ENCODE measurements at regions not wholly inside any gene's neighbourhood (a gene's known extent, or its start where the extent isn't known, plus 50 kb on each side); places are given as distances from the start of the nearest gene placed in this dataset.
"Not testable (repeated sequence)": the region's sequence is repeated elsewhere in the genome, so short reads cannot be mapped to it uniquely, and the experiment has no call there.

DNA sequence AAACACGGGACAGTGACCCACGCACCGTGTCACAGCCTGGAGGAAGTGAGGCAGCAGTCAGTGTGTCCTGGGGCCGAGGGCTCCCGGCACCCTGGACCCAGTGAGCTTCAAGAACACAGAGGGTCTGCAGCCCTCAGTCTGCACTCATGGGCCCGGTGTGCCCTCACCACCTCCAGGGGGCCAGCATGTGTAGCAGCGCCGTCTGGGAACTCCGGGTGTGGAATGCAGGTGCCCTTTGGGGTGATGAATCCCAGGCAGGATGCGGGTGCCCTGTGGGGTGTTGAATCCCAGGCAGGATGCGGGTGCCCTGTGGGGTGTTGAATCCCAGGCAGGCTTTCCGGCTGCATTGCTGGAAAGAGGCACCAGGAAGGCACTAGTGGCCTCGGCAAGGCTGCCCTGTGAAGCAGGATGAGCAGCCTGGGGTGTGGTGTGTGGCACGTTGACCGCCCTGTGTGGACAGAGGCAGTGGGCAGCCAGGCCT, 1399.9 kb downstream of the BRD1 start:
- no peak for DNase-seq (ENCODE audit: low spot score)

DNA sequence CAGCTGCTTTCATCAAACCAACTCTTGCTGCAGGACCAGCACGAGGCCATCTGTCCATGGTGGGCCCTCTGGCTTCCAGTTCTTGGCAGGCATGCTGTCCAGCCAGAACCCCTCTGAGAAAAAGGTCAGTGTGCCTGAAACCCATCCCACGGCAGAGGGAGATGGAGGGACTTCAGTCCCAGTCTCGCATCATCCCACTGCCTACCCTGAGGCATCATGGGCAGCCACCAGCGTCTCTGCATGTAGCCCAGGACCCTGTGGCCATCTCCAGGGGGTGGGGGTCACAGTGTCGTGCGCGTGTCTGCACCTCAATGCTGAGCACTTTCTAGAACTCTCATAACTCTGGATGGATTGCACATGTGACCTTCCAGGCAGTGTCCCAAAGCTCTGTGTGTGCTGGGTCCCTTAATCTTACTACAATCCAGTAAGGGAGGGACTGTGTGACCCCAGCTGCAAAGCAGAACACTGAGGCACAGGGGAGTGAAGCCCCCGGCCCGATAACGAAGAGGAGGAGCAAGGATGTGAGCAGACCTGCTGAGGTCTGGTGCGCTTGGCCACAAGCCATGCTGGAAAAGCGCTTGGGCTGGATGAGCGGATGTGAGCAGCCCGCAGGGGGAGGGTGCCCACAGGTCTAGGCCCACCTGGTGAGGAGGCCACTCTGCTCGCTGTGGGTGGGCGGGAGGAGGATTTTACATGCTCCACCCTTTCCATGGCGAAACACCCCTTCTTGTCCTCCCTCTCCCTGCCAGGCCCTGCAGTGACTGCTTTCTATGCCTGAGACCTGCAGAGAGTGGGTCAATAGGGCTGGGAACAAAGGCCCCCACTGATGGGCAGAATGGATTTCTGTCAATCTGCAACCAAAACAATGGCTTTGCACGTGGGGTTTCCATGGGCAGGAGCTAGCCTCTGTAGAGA, 1401.0 kb downstream of the BRD1 start:
- DNase-seq (ENCODE audit: low spot score), result no peak

DNA sequence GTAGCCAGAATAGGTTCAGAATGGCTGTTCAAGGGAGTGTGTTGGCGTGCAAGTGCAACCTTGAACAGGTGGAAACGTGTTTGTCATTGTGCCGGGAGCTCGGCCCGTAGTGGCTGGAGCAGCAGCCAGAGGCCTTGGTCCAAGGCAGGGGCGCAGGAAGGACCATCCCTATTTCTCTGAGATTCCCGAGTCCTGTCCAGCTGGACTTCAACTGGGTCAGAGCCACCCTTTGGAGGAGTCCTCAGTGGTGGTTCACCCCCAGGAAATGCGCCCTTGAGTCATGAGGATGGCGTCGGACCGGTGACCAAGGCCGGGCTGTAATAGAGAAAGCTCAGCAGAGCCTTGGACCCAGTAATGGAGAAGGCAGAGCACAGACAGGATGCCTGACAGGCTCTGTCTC, 1402.0 kb downstream of the BRD1 start:
- no peak for DNase-seq (ENCODE audit: low spot score)

DNA sequence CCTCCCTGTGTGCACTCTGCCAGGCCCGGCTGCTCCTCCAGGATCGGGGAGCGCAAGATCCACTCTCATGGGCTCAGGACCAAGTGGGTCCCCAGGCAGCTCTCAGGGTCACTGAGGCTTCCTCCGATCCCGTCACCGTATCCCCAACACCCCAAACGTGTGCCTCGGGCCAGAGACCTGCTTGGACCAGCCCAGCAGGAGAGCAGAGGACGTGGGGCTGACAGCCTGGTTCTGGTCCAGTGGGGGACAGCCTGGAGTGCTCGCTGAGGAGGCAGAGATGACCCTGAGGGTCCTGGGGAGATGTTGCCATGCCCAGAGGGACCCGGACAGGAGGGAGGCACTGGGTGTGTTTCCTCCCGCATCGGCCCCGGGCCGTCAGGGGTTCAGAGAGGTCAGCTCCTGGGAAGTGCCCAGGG, 1402.6 kb downstream of the BRD1 start:
- no peak for DNase-seq (ENCODE audit: low spot score)

DNA sequence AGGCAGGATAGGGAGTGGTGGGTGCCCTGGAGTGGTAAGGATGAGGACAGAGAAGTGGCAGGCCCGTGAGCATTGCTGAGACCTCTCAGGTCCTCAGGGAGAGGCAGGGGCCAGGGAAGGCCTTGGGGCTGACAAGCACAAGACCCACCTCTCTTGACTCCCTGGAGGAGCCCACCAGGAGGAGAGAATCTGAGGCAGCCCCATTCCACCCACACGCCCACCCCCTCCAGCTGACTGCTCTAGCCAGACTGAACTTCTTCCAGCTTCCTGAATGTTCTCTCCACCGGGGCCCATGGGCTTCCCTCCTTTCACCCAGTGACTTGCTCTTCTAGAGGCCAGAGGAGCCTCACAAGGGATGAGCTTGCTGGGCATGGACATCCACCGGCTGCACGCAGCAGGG, 1403.0 kb downstream of the BRD1 start:
- DNase-seq (ENCODE audit: low spot score), result no peak

DNA sequence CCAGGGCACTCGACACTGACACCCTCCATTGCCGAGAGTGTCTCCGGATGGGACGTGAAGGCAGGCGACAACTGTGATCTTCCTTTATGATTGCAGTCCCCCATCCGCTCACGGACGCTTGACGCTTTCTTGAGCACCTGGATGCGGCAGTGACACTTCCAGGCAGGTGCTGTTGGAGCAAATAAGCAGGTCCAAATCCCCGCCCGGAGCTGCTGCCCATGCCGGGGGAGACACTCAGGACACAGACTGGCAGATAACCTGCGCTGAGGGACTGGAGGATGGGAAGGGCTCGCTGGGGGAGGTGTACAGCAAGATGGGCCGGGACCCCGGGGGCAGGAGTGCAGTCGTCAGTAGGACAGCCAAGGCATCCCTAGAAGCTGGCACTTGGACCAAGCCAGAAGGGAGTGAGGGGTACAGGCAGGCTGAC, 1403.5 kb downstream of the BRD1 start:
- DNase-seq (ENCODE audit: low spot score), result no peak

DNA sequence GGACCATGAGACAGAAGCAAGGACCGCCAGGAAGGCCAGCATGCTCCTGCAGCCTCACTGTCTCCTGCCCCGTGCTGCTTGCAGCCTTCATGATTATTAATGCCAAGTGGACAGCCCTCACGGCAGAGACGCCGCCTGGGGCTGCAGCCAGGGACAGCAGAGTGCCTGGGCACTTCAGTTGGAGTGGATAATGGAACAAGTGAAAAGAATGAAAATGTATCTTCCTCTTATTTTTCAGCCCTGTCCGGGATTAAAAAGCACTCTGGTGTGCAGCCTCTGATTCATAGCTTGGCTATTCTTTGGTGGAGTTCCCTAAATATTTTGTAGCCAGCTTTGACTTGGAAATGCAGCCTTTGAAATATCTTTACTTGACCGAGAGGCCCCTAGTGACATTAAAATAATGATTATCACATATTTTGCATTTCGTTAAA, 1404.2 kb downstream of the BRD1 start:
- no peak for DNase-seq (ENCODE audit: low spot score)

DNA sequence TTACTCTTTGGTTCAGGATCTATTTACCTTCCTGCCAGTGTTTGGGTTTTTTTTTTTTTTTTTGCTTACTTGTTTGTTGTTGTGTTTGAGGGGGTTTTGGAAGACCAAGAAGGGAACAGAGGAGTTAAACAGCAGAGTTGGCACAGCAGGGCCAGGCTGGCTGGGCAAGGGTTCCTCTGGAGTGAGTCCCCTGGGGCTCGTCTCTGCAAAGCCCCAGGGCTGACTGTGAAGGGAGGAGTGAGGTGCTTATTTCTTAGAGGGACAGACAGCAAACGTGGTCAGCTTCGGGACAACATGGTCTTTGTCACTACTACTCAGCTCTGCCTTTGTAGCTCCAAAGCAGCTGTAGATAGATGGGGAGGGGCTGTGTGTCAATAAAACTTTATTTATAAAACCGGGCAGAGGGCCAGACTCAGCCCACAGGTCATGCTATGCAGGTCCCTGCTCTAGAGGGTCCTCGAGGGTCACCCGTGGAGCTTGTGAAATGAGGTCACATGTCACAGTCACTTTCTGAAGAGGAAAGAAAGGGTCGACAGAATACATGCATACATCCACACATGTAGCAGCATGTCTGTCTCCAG, 1404.7 kb downstream of the BRD1 start:
- no peak for DNase-seq (ENCODE audit: low spot score)

DNA sequence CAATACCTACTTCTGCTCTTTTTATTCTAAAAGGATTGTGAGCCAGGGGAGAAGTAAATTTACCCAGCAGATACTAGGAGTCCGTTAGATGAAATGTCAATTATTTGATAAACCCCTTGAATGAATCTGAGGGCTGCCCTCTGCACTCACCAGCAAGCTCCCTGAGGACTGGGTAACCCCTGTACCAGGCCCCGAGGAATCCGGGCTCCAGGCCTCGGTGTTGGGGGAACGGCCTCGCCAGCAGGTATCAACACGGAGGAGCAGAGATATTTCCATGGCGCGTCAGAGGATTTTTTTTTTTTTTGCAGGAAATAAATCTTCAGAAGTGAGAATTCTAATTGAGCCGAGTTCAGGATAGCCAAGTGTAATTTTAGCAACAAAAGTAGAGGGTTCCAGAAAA, 1408.8 kb downstream of the BRD1 start:
- DNase-seq (ENCODE audit: low spot score), result no peak

DNA sequence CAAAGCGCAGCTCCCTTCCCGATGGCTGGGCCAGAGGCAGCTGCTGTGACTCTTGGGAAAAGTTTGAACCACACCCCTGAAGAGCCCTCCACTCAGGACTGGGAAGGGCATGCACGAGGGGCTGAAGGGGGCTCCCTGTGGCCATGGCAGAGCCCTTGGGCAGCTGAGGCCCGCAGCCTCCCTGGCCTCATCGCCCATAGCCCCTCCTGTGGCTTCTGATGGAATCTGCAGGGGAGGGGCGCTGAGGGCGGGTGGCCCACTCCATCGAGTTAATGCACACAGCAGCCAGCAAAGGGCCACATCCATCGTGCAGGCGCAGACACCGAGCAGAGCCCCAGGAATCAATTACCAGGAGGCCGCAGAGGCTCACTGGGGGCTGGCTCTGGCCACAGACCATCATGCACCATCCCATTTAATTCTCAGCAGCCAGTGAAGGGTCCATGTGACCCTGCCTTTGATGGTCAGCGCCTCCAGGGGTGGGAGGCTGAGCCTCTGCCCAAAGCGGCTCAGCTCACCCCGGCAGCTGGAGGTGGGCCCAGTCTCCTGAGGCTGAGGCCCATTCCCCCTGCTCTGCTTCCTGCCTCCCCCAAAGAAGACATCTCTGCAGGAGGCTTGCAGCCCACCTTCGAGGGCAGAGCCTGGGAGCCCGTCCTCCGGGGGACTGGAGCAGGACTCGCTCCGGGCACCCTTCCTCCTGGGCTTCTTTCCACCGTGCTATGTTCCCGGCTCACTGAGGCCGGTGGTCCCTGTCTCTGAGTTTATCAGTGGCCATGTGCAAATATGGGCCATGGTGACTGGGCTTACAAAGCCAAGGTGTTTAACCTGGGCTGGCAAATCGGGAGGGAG, 1410.2 kb downstream of the BRD1 start:
- DNase-seq (ENCODE audit: low spot score), result no peak

DNA sequence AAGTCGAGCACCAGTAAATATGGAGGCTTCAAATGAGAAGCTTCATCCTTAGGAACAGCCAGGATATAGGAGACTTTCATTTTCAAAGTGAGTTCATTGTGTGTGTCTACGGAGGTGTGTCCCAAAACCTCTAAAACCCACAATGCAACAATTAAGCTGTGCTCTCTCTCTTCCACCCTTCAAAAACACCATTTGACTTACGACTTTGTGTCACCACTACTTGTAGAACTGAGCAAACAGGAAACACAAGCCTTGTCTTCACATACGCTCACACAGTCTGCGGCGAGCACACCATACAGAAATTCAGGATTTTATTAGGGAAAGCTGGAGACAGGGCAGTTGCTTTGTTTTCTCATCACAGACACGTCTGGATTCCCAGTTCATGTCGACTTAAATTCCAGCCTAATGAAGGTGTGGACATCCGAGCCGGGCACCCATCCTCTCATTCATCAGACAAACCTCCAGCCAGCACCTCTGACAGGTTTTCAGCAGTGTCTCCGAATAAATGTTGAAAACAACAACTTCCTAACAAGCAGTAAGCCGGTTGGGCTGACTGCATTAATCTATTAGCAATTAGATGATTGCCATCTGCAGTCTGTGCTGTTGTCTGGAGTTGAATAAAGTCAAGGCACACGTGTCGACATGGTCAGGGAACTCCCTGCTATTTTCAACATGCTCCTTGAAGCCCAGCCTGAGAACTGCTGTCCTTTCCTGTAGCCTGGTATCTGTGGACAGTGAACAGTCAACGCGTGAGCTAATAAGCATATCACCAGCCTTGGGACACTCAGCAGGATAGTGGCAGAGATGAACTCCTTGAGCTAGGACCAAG, 1411.1 kb downstream of the BRD1 start:
- DNase-seq (ENCODE audit: low spot score), result no peak

DNA sequence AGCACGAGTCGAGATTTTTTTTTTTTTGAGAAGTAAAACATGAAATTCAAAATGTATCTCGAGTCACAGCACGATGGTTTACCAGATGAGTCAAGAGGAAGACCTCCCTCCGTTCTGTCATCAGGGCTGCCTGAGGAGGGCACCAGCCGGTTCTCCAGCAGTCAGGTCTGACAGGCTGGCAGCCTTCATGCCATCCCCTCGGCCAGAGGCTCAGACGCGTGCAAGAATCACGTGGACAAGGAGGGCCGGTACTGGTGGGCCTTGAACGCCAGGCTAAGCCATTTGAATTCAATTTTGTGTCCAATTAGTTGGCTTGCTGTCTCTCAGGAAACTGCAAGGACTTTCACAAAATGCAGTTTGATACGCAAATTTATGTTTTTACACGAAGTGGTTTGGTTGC, 1412.2 kb downstream of the BRD1 start:
- DNase-seq (ENCODE audit: low spot score), result no peak

DNA sequence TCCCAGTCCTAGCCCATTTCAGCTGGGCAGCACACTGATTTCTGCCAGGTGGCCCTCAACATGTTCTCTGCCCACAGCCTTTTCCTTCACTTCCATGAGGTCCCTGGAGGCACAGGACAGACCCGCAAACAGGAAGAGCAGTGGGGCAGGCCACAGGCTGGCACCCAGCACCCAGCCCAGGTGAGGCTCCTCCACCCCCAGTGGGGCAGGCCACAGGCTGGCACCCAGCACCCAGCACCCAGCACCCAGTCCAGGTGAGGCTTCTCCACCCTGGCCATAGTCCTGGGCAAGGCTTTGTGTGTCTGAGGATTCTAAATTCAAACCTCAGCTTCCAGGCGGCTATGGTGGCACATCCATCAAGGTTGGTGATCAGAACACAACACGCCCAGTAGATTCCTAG, 1413.0 kb downstream of the BRD1 start:
- no peak for DNase-seq (ENCODE audit: low spot score)

DNA sequence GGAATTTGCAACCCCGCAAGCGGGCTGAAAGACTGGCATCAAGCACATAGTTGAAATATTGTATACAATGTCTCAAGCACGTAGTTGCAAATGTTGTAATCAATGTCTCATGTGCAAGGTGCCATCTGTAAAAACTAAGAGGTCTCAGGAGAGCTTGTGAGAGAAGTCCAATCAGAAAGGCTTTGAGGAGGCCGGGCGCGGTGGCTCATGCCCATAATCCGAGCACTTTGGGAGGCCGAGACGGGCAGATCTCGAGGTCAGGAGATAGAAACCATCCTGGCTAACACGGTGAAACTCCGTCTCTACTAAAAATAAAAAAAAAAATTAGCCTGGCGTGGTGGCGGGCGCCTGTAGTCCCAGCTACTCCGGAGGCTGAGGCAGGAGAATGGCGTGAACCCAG, 1414.7 kb downstream of the BRD1 start:
- DNase-seq (ENCODE audit: low spot score), result not testable (repeated sequence)

DNA sequence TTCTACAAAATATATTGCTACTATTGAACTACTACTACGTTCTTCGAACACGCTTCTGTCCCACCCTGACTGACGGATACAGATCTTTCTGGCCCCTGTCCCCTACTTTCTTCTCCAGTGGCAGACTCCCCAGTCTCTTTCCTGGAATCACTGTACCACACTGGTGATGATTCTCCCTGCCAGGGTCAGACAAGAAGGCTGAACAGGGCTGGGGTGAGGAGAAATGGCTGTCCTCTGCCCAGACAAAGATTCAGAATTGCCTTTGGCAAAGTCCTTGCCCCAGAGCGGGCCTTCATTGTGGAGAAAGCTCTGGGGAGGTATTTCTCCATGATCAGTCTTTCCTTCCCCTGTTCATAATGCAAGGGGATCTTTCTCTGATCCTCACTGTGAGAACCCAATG, 1417.1 kb downstream of the BRD1 start:
- DNase-seq (ENCODE audit: low spot score), result no peak

DNA sequence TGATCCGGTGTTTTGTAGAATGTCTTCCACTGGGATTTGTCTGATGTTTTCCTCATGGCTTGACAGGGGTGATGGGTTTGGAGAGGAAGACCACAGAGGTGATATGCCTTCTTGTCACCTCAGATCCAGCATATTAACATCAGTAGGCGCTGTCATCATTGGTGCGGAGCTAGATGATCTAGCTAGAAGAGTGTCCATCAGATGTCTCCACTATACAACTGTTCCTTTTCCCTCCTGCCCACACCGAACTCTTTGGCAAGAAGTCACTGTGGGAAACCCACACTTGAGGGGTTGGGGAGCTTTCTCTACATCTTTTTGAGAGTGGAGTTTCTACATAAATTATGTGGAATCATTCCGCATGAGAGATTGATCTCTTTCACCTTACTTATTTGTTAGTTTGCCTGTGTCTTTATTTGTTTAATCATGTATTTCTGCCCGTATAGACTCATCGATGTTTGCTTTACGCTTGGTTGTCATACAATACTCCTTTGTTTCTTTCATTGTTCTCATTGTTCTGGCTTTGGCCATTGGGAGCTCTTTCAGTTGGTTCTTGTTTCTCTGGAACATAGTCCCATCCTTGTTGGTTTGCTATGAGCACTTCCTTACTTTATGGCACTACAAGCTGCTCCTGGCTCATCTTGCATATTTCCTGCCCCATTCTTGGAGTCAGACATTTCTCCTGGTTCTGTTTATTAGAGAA, 1420.3 kb downstream of the BRD1 start:
- DNase-seq (ENCODE audit: low spot score), result peak; percentile 47

DNA sequence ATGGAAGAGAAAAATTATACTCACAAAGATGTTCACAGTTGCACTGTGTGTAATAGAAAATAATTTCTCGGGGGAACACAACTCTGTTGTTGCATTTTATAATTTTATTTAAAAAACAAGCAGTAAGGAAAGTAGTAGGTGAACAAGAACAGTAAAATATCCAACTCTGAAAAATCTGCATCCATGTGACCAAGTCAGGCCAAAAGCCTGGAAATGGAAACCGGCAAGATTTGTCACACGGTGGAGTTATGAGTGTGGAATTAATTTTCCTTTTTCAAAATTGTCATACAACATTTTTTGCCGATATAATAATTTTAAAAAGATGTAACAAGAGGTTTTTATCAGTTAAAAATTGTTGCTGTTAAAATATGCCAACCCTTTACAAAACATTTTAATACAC, 1421.5 kb downstream of the BRD1 start:
- DNase-seq (ENCODE audit: low spot score), result no peak

DNA sequence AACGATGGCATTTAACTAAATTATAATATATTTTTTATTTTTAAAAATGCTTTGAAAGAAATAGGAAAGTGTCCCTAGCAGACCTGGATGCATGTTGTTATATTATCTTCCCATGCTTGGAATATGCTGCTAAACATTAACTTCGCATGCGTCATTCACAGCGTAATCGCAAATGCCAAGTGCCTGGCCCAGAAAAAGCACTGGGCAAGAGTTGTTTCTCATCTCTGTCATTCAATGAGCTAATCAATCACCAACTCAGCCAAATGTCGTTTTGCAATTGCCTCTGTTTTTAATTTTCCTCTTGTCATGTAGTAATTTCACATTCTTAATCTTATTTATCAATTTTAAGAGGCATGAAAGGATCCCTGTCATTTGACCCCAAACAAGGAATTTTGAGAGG, 1421.9 kb downstream of the BRD1 start:
- no peak for DNase-seq (ENCODE audit: low spot score)

DNA sequence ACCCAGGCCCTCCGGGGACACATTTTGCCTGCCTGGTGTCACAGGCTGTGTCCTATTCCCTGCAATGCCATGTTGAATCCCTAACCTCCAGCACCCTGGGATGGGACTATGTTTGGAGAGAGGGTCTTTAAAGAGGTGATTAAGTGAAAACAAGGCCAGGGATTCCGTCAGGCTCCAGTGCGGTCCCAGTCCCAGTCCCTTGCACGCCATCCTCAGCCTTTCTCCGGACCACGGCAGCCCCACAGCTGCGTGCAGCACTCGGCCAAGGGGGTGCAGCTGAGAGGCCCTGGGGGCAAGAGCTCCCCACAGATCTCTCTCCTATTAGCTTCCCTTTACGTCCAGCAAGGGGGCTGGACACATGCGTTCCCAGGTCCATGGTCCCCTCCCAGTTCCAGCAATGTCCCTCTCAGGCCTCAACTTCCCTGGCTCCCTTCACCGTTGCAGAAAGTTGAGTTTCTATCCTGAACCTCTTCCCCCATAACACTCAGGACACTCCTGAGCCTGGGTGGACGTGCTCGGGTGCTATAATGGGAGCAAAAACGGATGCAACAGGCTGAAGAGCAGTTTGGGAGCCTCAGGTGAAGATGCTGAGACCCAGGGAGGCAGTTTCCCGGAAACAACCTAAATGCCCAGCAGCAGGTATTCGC, 1422.7 kb downstream of the BRD1 start:
- DNase-seq (ENCODE audit: low spot score), result no peak
